DMS79 treated with DMSO at 0.1 percent for 48 hours (cell line): ENCODE measurements at regions not wholly inside any gene's neighbourhood (a gene's known extent, or its start where the extent isn't known, plus 50 kb on each side); places are given as distances from the start of the nearest gene placed in this dataset.
A peak's percentile ranks its signal among the peaks of the same experiment; 100 is the strongest.

Experiments
- DNase-seq: peaks from one replicate; lab custom pipeline; 2025; lab: John Stamatoyannopoulos, UW

GRCh38 chr14:85223667-85224066, 306.3 kb upstream of the FLRT2 start:
- DNase-seq: no peak

- DNase-seq: no peak
Observed at GRCh38 chr14:85224241-85224640, 305.7 kb upstream of the FLRT2 start.

GRCh38 chr14:85233756-85234155, 296.2 kb upstream of the FLRT2 start:
- DNase-seq: no peak

- no peak for DNase-seq
Observed at GRCh38 chr14:85234156-85235025, 295.6 kb upstream of the FLRT2 start.

DNA sequence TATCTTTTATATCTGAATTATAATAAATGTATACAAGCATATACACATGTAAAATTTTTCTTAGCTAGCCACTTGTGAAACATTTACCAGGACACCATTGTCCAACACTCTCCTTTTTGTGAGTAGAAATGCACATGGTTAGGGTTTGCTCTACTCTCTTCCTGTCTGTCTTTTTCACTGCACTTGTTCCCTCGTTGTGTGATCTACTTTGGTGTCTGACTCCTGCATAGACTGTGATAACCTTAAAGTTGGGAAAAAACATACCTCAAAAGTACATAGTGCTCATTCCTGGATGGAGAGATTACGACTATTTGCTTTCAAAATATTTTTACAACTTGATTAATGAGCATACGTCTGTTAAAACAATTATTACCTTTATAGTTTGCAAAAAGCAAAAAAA, 294.1 kb upstream of the FLRT2 start:
- no peak for DNase-seq

DNA sequence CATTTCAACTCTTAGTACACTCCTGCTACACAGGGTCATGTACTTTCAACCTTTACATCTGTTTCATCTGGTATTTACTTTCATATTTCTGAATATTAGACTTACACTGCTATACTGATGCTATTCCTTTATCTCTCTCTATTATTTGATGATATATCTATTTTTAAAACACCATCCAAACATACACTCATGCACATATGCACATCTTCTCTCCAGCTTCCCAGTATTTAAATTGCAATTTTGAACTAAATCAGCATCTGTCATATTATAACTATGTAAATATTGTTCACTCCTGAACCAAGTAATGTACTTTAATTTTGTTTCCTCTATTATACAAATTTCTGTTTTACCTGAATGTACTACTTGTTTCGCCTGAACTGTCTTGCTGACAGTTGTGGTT, 293.6 kb upstream of the FLRT2 start:
- no peak for DNase-seq

GRCh38 chr14:85239791-85240190, 290.2 kb upstream of the FLRT2 start:
- no peak for DNase-seq

GRCh38 chr14:85241022-85241855, 288.7 kb upstream of the FLRT2 start:
- peak; percentile 45 for DNase-seq

DNA sequence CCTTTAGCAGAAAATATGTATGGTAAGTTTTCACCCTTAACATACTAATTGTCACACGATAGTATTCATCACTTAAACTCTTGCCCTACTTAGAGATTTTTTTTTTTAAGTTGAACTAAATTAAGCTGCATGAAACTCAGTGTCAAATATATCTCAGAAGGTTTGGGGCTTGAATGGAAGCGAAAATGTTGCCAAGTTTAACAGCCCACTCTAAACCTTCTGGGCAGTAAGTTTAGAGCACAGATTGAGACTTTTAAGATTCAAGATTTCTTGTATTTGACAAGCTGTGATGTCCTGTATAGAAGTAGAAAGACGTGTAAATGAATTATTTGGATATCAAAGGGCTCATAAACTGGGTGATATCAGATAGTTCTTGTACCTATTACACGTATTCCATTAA, 287.3 kb upstream of the FLRT2 start:
- no peak for DNase-seq

DNA sequence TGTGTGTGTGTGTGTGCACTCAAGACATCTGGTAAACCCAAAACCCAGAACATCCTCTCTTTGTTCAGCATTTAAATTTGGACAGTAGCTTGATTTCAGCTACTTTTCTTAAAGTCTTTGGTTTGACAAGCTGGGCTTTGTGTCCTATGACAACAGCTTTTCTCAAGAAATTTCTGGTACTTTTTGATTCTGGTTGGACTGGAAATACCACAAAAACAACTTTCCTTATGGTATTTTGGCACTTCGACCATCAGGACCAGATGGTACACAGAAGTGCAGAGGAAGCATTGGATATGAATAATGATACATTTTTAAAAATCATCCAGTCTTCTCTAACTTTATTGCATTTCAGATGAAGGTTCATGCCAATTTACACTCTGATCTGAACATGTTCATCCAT, 286.6 kb upstream of the FLRT2 start:
- DNase-seq: no peak

- no peak for DNase-seq
Observed at GRCh38 chr14:85247071-85247470, 282.9 kb upstream of the FLRT2 start.

GRCh38 chr14:85248881-85249635, 280.9 kb upstream of the FLRT2 start:
- no peak for DNase-seq

GRCh38 chr14:85250414-85251189, 279.3 kb upstream of the FLRT2 start:
- no peak for DNase-seq

GRCh38 chr14:85252011-85252410, 277.9 kb upstream of the FLRT2 start:
- DNase-seq: no peak

DNA sequence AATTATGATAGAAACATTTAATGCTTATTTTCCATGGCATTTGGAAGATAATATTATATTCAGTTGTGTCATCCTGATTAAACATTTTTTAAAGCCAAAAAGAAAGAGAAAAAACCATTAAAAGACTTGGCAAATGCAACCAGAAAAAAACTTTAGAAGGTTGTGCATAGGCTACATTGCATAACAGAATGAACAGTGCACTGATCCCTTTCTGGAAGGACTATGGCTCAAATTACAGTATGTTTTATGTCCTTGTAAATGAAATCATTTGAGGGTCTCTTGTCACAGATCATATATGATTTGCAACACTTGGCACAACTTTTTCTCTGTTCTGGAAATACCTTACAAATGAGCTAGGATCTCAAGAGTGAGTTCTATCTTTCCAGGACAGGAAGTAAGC, 275.2 kb upstream of the FLRT2 start:
- DNase-seq: peak; percentile 53

DNA sequence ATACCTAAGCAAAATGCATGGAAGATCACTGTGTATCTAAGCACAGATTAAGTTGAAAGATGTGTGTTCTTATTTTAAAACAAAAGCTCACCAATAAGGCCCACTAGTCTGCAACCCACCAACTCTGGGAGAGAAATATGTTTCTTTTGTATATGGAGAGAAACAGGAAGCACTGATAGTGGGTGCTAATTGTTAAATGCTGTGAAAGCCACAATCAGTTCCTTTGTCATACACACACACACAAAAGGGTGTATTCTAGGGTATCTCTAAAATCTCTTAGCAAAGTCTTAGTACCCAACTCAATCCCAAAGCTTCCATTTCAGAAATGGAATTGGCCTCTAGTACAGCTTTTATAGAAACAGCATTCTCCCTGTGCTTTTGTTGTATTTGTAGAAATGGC, 272.7 kb upstream of the FLRT2 start:
- DNase-seq: no peak

- no peak for DNase-seq
Observed at GRCh38 chr14:85263916-85264675, 265.8 kb upstream of the FLRT2 start.

DNA sequence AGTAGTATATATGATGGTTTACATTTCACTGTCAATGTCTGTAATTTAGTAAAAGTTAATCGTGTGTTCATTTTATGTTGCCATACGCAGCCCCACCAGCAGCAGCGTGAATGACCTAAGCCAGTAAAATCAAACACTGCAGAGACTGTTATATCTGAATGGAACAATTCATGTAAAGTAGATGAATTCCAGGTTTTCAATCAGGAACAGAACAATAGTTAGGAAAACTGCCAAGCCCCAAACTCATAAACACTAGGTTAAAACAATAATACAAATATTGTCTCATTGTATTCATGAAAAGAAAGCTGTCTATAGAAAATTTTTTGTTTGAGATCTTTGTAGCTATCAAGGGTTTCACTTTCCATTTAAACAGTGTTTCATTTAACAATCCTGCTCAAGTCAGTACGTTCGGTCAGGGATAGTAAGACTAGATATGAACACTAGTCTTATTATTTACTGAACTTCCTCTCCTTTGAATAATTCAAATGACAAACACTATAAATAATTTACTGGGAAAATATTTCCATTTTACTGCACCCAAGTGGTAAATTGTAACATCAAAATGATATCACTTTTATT, 256.8 kb upstream of the FLRT2 start:
- DNase-seq: no peak

DNA sequence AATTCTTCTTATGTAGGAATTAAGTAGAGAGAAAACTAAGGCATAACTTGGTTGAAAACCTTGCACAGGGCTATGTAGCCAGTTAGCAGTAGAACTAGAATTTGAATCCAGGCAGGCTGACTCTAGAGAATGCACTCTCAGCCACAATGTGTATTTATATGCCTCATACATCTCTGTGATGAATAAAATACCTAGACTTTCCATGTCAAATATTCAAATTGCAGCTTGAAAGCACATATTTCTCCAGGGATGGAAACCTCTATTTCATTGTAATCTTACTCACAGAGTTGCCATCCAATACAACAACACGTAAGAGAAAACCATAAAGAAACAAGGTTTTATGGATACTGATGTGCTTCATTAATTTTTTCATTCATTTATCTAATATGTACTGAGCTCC, 256.0 kb upstream of the FLRT2 start:
- no peak for DNase-seq

GRCh38 chr14:85276161-85276978, 253.6 kb upstream of the FLRT2 start:
- DNase-seq: no peak
